ENCODE measurements at regions not wholly inside any gene's neighbourhood (a gene's known extent, or its start where the extent isn't known, plus 50 kb on each side); places are given as distances from the start of the nearest gene placed in this dataset.

- DNase-seq (ENCODE audit: insufficient read length, low spot score), result no peak
- FAIRE-seq, result no peak
Measured at GRCh38 chr5:51832934-51833470, 449.8 kb downstream of the ISL1 start.

GRCh38 chr5:51838459-51838858 lies 455.2 kb downstream of the ISL1 start:
- TF ChIP-seq POLR2A (IDR thresholded peaks at IDR 0.05; ENCODE audit: low read depth, low read length) (no peak), TAF1 (IDR thresholded peaks at IDR 0.05; ENCODE audit: low read depth, low read length) (no peak), SPI1 (IDR thresholded peaks at IDR 0.05; ENCODE audit: low read depth, low read length) (no peak), POLR2AphosphoS5 (IDR thresholded peaks at IDR 0.05; ENCODE audit: low read depth, low read length) (no peak), PAX5 (IDR thresholded peaks at IDR 0.05; ENCODE audit: insufficient read depth, low read length, severe bottlenecking) (no peak), POU2F2 (IDR thresholded peaks at IDR 0.05; ENCODE audit: low read depth, low read length) (no peak)
- FAIRE-seq, result no peak

More at GRCh38 chr5:51832934-51833470, 449.8 kb downstream of the ISL1 start:
- no peak for TF ChIP-seq POLR2A (IDR thresholded peaks at IDR 0.05; ENCODE audit: low read depth, low read length)
- no peak for TF ChIP-seq TAF1 (IDR thresholded peaks at IDR 0.05; ENCODE audit: low read depth, low read length)
- TF ChIP-seq SPI1 (IDR thresholded peaks at IDR 0.05; ENCODE audit: low read depth, low read length), result no peak
- no peak for TF ChIP-seq POU2F2 (IDR thresholded peaks at IDR 0.05; ENCODE audit: low read depth, low read length)
- no peak for TF ChIP-seq POLR2AphosphoS5 (IDR thresholded peaks at IDR 0.05; ENCODE audit: low read depth, low read length)
- no peak for TF ChIP-seq PAX5 (IDR thresholded peaks at IDR 0.05; ENCODE audit: insufficient read depth, low read length, severe bottlenecking)

GRCh38 chr5:51843893-51844292 lies 460.6 kb downstream of the ISL1 start:
- no peak for FAIRE-seq
- no peak for TF ChIP-seq POLR2A (IDR thresholded peaks at IDR 0.05; ENCODE audit: low read depth, low read length)
- no peak for TF ChIP-seq POU2F2 (IDR thresholded peaks at IDR 0.05; ENCODE audit: low read depth, low read length)
- no peak for TF ChIP-seq SPI1 (IDR thresholded peaks at IDR 0.05; ENCODE audit: low read depth, low read length)
- no peak for TF ChIP-seq TAF1 (IDR thresholded peaks at IDR 0.05; ENCODE audit: low read depth, low read length)
- TF ChIP-seq PAX5 (IDR thresholded peaks at IDR 0.05; ENCODE audit: insufficient read depth, low read length, severe bottlenecking), result no peak
- no peak for TF ChIP-seq POLR2AphosphoS5 (IDR thresholded peaks at IDR 0.05; ENCODE audit: low read depth, low read length)
- DNase-seq (ENCODE audit: insufficient read length, low spot score), result no peak

More at GRCh38 chr5:51838459-51838858, 455.2 kb downstream of the ISL1 start:
- no peak for DNase-seq (ENCODE audit: insufficient read length, low spot score)

GRCh38 chr5:51846015-51846414 lies 462.8 kb downstream of the ISL1 start:
- no peak for DNase-seq (ENCODE audit: insufficient read length, low spot score)
- no peak for FAIRE-seq
- no peak for TF ChIP-seq POU2F2 (IDR thresholded peaks at IDR 0.05; ENCODE audit: low read depth, low read length)
- TF ChIP-seq TAF1 (IDR thresholded peaks at IDR 0.05; ENCODE audit: low read depth, low read length), result no peak
- no peak for TF ChIP-seq SPI1 (IDR thresholded peaks at IDR 0.05; ENCODE audit: low read depth, low read length)
- TF ChIP-seq POLR2A (IDR thresholded peaks at IDR 0.05; ENCODE audit: low read depth, low read length), result no peak
- no peak for TF ChIP-seq POLR2AphosphoS5 (IDR thresholded peaks at IDR 0.05; ENCODE audit: low read depth, low read length)
- no peak for TF ChIP-seq PAX5 (IDR thresholded peaks at IDR 0.05; ENCODE audit: insufficient read depth, low read length, severe bottlenecking)

GRCh38 chr5:51859624-51860023 lies 476.4 kb downstream of the ISL1 start:
- TF ChIP-seq POLR2A (IDR thresholded peaks at IDR 0.05; ENCODE audit: low read depth, low read length) (no peak), TAF1 (IDR thresholded peaks at IDR 0.05; ENCODE audit: low read depth, low read length) (no peak), SPI1 (IDR thresholded peaks at IDR 0.05; ENCODE audit: low read depth, low read length) (no peak), POLR2AphosphoS5 (IDR thresholded peaks at IDR 0.05; ENCODE audit: low read depth, low read length) (no peak), PAX5 (IDR thresholded peaks at IDR 0.05; ENCODE audit: insufficient read depth, low read length, severe bottlenecking) (no peak), POU2F2 (IDR thresholded peaks at IDR 0.05; ENCODE audit: low read depth, low read length) (no peak)
- DNase-seq (ENCODE audit: insufficient read length, low spot score) (no peak), FAIRE-seq (no peak)

- DNase-seq (ENCODE audit: insufficient read length, low spot score), result no peak
- TF ChIP-seq POLR2AphosphoS5 (IDR thresholded peaks at IDR 0.05; ENCODE audit: low read depth, low read length), result no peak
- no peak for TF ChIP-seq SPI1 (IDR thresholded peaks at IDR 0.05; ENCODE audit: low read depth, low read length)
- TF ChIP-seq POLR2A (IDR thresholded peaks at IDR 0.05; ENCODE audit: low read depth, low read length), result no peak
- TF ChIP-seq TAF1 (IDR thresholded peaks at IDR 0.05; ENCODE audit: low read depth, low read length), result no peak
- TF ChIP-seq PAX5 (IDR thresholded peaks at IDR 0.05; ENCODE audit: insufficient read depth, low read length, severe bottlenecking), result no peak
- TF ChIP-seq POU2F2 (IDR thresholded peaks at IDR 0.05; ENCODE audit: low read depth, low read length), result no peak
- no peak for FAIRE-seq
Measured at GRCh38 chr5:51860532-51861018, 477.3 kb downstream of the ISL1 start.

- no peak for TF ChIP-seq POU2F2 (IDR thresholded peaks at IDR 0.05; ENCODE audit: low read depth, low read length)
- TF ChIP-seq POLR2AphosphoS5 (IDR thresholded peaks at IDR 0.05; ENCODE audit: low read depth, low read length), result no peak
- no peak for TF ChIP-seq TAF1 (IDR thresholded peaks at IDR 0.05; ENCODE audit: low read depth, low read length)
- TF ChIP-seq POLR2A (IDR thresholded peaks at IDR 0.05; ENCODE audit: low read depth, low read length), result no peak
- TF ChIP-seq SPI1 (IDR thresholded peaks at IDR 0.05; ENCODE audit: low read depth, low read length), result no peak
- TF ChIP-seq PAX5 (IDR thresholded peaks at IDR 0.05; ENCODE audit: insufficient read depth, low read length, severe bottlenecking), result no peak
- no peak for FAIRE-seq
- DNase-seq (ENCODE audit: insufficient read length, low spot score), result no peak
Measured at GRCh38 chr5:51872144-51872543, 488.9 kb downstream of the ISL1 start.

- FAIRE-seq, result no peak
- DNase-seq (ENCODE audit: insufficient read length, low spot score), result no peak
Measured at GRCh38 chr5:51881901-51882300, 498.7 kb downstream of the ISL1 start.

GRCh38 chr5:51882647-51883046 lies 499.4 kb downstream of the ISL1 start:
- DNase-seq (ENCODE audit: insufficient read length, low spot score) (no peak), FAIRE-seq (no peak)
- no peak for TF ChIP-seq TAF1 (IDR thresholded peaks at IDR 0.05; ENCODE audit: low read depth, low read length)

More at GRCh38 chr5:51881901-51882300, 498.7 kb downstream of the ISL1 start:
- TF ChIP-seq POLR2A (IDR thresholded peaks at IDR 0.05; ENCODE audit: low read depth, low read length), result no peak
- TF ChIP-seq POU2F2 (IDR thresholded peaks at IDR 0.05; ENCODE audit: low read depth, low read length), result no peak
- no peak for TF ChIP-seq SPI1 (IDR thresholded peaks at IDR 0.05; ENCODE audit: low read depth, low read length)
- TF ChIP-seq POLR2AphosphoS5 (IDR thresholded peaks at IDR 0.05; ENCODE audit: low read depth, low read length), result no peak
- TF ChIP-seq PAX5 (IDR thresholded peaks at IDR 0.05; ENCODE audit: insufficient read depth, low read length, severe bottlenecking), result no peak
- TF ChIP-seq TAF1 (IDR thresholded peaks at IDR 0.05; ENCODE audit: low read depth, low read length), result no peak

GRCh38 chr5:51889703-51890102 lies 506.5 kb downstream of the ISL1 start:
- no peak for TF ChIP-seq TAF1 (IDR thresholded peaks at IDR 0.05; ENCODE audit: low read depth, low read length)
- TF ChIP-seq SPI1 (IDR thresholded peaks at IDR 0.05; ENCODE audit: low read depth, low read length), result no peak
- TF ChIP-seq PAX5 (IDR thresholded peaks at IDR 0.05; ENCODE audit: insufficient read depth, low read length, severe bottlenecking), result no peak
- no peak for TF ChIP-seq POLR2A (IDR thresholded peaks at IDR 0.05; ENCODE audit: low read depth, low read length)
- no peak for TF ChIP-seq POU2F2 (IDR thresholded peaks at IDR 0.05; ENCODE audit: low read depth, low read length)
- TF ChIP-seq POLR2AphosphoS5 (IDR thresholded peaks at IDR 0.05; ENCODE audit: low read depth, low read length), result no peak
- DNase-seq (ENCODE audit: insufficient read length, low spot score), result no peak
- no peak for FAIRE-seq
